ENCODE measurements at regions not wholly inside any gene's neighbourhood (a gene's known extent, or its start where the extent isn't known, plus 50 kb on each side); places are given as distances from the start of the nearest gene placed in this dataset.
A peak's percentile ranks its signal among the peaks of the same experiment; 100 is the strongest.
"Not testable (repeated sequence)": the region's sequence is repeated elsewhere in the genome, so short reads cannot be mapped to it uniquely, and the experiment has no call there.

- DNase-seq, result no peak
Measured at GRCh38 chr5:163696579-163696887, 191.1 kb downstream of the MAT2B start.

GRCh38 chr5:163706053-163706771 lies 200.8 kb downstream of the MAT2B start:
- DNase-seq, result no peak

- DNase-seq, result no peak
Measured at GRCh38 chr5:163712011-163712410, 206.6 kb downstream of the MAT2B start.

- no peak for DNase-seq
Measured at GRCh38 chr5:163718272-163718671, 212.9 kb downstream of the MAT2B start.

GRCh38 chr5:163724305-163724704 lies 218.9 kb downstream of the MAT2B start:
- DNase-seq, result no peak

GRCh38 chr5:163727028-163727427 lies 221.6 kb downstream of the MAT2B start:
- no peak for DNase-seq

GRCh38 chr5:163730206-163730756 lies 224.9 kb downstream of the MAT2B start:
- DNase-seq, result no peak

GRCh38 chr5:163731256-163731655 lies 225.8 kb downstream of the MAT2B start:
- DNase-seq, result no peak

- no peak for DNase-seq
Measured at GRCh38 chr5:163735069-163735468, 229.7 kb downstream of the MAT2B start.

GRCh38 chr5:163747586-163747985 lies 242.2 kb downstream of the MAT2B start:
- DNase-seq, result no peak

- DNase-seq, result no peak
Measured at GRCh38 chr5:163748934-163749333, 243.5 kb downstream of the MAT2B start.

GRCh38 chr5:163750415-163750814 lies 245.0 kb downstream of the MAT2B start:
- not testable (repeated sequence) for DNase-seq

- no peak for DNase-seq
Measured at GRCh38 chr5:163755505-163755904, 250.1 kb downstream of the MAT2B start.

- no peak for DNase-seq
Measured at GRCh38 chr5:163756170-163756569, 250.8 kb downstream of the MAT2B start.

- DNase-seq, result no peak
Measured at GRCh38 chr5:163757344-163757743, 251.9 kb downstream of the MAT2B start.

GRCh38 chr5:163758283-163758711 lies 252.9 kb downstream of the MAT2B start:
- DNase-seq, result peak; percentile 13

- no peak for DNase-seq
Measured at GRCh38 chr5:163759000-163759704, 253.7 kb downstream of the MAT2B start.

GRCh38 chr5:163760498-163760897 lies 255.1 kb downstream of the MAT2B start:
- no peak for DNase-seq

- no peak for DNase-seq
Measured at GRCh38 chr5:163766936-163767670, 261.7 kb downstream of the MAT2B start.

- DNase-seq, result no peak
Measured at GRCh38 chr5:163770625-163771024, 265.2 kb downstream of the MAT2B start.

- no peak for DNase-seq
Measured at GRCh38 chr5:163772241-163772640, 266.8 kb downstream of the MAT2B start.

- no peak for DNase-seq
Measured at GRCh38 chr5:163772644-163773043, 267.2 kb downstream of the MAT2B start.

GRCh38 chr5:163773226-163773625 lies 267.8 kb downstream of the MAT2B start:
- no peak for DNase-seq
